Lower lobe of right lung (tissue), 2 donors: ENCODE measurements at regions not wholly inside any gene's neighbourhood (a gene's known extent, or its start where the extent isn't known, plus 50 kb on each side); places are given as distances from the start of the nearest gene placed in this dataset.

Source experiments
- ATAC-seq, 2 donors: fragments of 200-7000 bp; cut with Tn5 transposase; one replicate each; pipeline ENCODE4 v1.9.1; 2020 to 2022; ENCODE audit warnings: mild to moderate bottlenecking in 2 of 2, moderate library complexity in 2 of 2
- DNase-seq: peaks from one replicate; pipeline ENCODE4 v3.0.0-alpha.2; 2020
- H3K27ac ChIP-seq: fragments of 200-600 bp; one replicate; pipeline ENCODE4 v1.8.0; 2022
- H3K27me3 ChIP-seq: fragments of 200-600 bp; one replicate; pipeline ENCODE4 v1.8.0; 2022; ENCODE audit warnings: low read depth
- H3K36me3 ChIP-seq: fragments of 200-600 bp; one replicate; pipeline ENCODE4 v1.8.0; 2022; ENCODE audit warnings: mild to moderate bottlenecking
- H3K4me1 ChIP-seq: fragments of 200-600 bp; one replicate; pipeline ENCODE4 v1.8.0; 2022
- H3K4me3 ChIP-seq: fragments of 200-600 bp; one replicate; pipeline ENCODE4 v1.8.0; 2022; ENCODE audit warnings: mild to moderate bottlenecking
- H3K9me3 ChIP-seq: fragments of 200-600 bp; one replicate; pipeline ENCODE4 v1.8.0; 2022
- intact Hi-C: fragments of 100-400 bp; cut with DNase I; formaldehyde crosslinking; loops from one replicate; pipeline ENCODE4 v1.11.0; 2022
- TF ChIP-seq, protein P1 (sequence below): fragments of 200-600 bp; IDR thresholded peaks from one replicate; pipeline ENCODE4 v1.8.0; 2022; ENCODE audit warnings: antibody characterized with exemption, mild to moderate bottlenecking
- donor health status: DM: no; HTN: yes; CAD: no; lungs with severe emphysema.

DNA sequence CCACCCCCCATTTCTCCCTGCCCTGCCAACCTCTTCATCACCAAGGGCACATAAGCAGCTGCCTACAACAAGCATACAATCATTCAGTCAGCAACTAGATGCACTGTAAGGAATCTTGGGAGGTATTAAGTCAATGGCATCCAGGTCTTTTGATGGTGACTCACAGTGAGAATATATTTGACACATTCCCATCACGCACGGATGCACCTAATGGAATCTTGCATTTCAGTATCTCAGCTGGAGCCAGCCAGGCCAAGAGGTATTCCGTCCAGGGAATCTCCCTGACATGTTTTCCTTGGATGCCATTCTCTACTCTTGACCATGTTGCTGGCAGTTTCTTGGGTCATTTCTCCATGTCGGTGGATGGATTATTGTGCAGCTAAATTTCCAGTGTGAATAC lies 73.9 kb upstream of the CAPRIN2 start:
- no peaks in the 10 kb centered on the region for H3K9me3 ChIP-seq
- TF ChIP-seq, protein P1, sequence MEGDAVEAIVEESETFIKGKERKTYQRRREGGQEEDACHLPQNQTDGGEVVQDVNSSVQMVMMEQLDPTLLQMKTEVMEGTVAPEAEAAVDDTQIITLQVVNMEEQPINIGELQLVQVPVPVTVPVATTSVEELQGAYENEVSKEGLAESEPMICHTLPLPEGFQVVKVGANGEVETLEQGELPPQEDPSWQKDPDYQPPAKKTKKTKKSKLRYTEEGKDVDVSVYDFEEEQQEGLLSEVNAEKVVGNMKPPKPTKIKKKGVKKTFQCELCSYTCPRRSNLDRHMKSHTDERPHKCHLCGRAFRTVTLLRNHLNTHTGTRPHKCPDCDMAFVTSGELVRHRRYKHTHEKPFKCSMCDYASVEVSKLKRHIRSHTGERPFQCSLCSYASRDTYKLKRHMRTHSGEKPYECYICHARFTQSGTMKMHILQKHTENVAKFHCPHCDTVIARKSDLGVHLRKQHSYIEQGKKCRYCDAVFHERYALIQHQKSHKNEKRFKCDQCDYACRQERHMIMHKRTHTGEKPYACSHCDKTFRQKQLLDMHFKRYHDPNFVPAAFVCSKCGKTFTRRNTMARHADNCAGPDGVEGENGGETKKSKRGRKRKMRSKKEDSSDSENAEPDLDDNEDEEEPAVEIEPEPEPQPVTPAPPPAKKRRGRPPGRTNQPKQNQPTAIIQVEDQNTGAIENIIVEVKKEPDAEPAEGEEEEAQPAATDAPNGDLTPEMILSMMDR: no peak
- no peaks in the 10 kb centered on the region for H3K4me1 ChIP-seq
- DNase-seq (no peak), ATAC-seq (no peak)
- H3K27ac ChIP-seq: no peak overlapping the region
- no peak overlapping the region for H3K4me3 ChIP-seq
- no peaks in the 10 kb centered on the region for H3K36me3 ChIP-seq
- intact Hi-C loops: no loop called here
- peaks cover 5% of the 10 kb centered on the region for H3K27me3 ChIP-seq

DNA sequence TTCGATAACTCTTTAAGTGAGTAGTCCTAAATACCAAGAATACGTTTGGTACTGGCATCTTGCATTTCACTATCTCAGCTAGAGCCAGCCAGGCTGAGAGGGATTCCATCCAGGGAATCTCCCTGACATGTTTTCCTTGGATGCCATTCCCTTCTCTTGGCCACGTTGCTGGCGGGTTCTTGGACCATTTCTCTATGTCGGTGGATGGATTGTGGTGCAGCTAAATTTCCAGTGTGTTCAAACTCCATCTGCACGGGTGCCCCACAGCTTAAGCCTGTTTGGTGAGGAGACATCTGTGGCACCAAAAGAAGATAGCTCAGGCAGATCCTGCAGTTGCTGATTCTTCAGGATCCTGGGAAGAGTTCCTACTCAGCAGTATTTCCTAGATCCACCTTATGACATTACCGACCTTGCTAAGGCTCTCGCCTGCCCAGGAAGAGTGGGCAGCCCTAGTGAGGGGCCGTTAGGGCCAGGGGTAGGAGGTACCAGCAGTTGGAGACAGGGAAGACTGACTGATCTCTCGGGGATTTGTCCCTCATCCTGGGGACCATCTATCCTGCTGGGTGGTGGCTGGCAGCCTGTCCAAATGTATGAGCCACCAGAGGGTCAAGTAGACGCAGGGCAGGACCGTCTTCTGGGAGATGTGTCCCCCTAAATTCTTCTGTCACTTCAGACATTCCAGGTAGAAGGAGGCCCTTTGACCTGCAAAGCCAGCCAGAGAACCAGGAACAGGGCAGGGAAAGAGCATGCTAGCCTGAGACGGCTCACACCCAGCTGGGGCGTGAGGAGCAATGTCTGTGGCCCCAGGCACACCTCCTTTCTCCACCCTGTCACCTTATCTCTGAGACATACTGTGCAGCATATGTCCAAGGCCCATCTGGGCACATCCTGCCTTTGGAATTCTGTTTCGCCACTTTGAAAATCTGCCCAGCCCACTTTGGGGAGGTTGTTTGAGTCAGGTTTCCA lies 72.6 kb upstream of the CAPRIN2 start:
- no peak overlapping the region for H3K4me3 ChIP-seq
- H3K27ac ChIP-seq: no peak overlapping the region
- TF ChIP-seq, protein P1: no peak
- peaks cover 9% of the 10 kb centered on the region for H3K4me1 ChIP-seq
- no peaks in the 10 kb centered on the region for H3K9me3 ChIP-seq
- ATAC-seq (no peak), DNase-seq (no peak)
- H3K27me3 ChIP-seq: peaks cover 5% of the 10 kb centered on the region
- intact Hi-C loops: no loop called here
- no peaks in the 10 kb centered on the region for H3K36me3 ChIP-seq

DNA sequence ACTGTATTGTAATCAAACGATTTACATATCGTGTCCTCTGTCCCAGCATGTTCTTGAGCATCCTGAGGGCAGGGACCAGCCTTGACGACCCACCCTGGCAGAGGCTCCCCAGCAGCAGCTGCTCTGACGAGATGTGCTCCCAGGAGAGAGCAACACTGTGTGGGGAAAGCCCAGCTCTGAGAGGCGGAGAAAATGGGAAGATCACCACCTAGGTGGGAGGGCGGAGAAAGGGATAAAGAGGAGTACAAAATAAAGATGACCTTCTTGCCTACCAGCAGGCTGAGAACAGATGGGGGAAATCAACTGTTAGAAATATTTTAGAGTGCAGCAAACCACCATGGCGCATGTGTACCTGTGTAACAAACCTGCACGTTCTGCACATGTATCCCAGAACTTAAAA lies 71.5 kb upstream of the CAPRIN2 start:
- no peak for DNase-seq
- no peak for ATAC-seq
- H3K9me3 ChIP-seq: no peaks in the 10 kb centered on the region
- intact Hi-C loops: no loop called here
- peaks cover 5% of the 10 kb centered on the region for H3K27me3 ChIP-seq
- TF ChIP-seq, protein P1: no peak
- H3K36me3 ChIP-seq: no peaks in the 10 kb centered on the region
- H3K4me3 ChIP-seq: no peak overlapping the region
- no peak overlapping the region for H3K27ac ChIP-seq
- H3K4me1 ChIP-seq: peaks cover 9% of the 10 kb centered on the region

DNA sequence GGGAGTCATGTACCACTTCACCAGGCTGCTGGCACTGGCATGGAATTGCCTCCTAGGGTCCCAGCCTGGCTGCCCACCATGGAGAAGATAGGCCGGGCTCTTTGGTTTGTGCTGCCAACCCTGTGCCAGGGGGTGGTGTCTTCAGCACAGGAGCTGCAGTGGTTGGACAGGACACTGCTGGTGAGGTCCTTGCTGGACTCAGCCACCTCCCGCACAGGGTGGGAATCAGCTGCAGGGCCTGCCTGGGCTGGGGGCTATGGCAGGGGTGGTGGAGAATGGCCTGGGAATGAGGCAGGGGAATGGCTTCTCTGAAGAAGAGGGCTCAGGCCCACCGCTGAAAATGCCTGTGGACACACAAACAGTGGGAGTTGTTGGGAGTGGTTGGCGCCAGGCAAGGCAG lies 70.6 kb upstream of the CAPRIN2 start:
- no peak for ATAC-seq

DNA sequence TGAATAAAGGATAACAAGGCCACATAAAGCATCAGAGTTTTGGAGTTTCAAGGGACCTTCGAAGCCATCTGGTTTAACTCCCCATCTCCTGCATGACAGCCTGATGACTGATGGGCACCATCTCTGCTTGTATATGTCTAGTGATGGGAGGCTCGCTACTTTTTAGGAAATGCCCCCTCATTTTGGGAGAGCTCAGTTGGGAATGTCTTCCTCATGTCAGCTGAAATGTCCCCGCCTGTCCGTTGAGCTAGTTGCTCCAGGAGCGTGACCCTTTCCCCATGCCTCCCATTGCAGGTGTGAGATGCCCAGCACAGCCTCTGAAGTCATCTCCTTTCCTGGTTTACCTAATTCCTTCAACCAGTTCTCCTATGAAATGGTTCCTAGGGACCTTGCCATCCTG lies 69.6 kb upstream of the CAPRIN2 start:
- intact Hi-C loops: no loop called here
- TF ChIP-seq, protein P1: no peak
- ATAC-seq (no peak), DNase-seq (no peak)
- Histone ChIP-seq H3K4me1 (peaks cover 9% of the 10 kb centered on the region), H3K27me3 (peaks cover 5% of the 10 kb centered on the region), H3K36me3 (no peaks in the 10 kb centered on the region), H3K9me3 (no peaks in the 10 kb centered on the region), H3K4me3 (no peak overlapping the region), H3K27ac (no peak overlapping the region)

More for the DNA sequence above, 70.6 kb upstream of the CAPRIN2 start:
- Histone ChIP-seq H3K27ac (no peak overlapping the region), H3K36me3 (no peaks in the 10 kb centered on the region), H3K9me3 (no peaks in the 10 kb centered on the region), H3K4me1 (peaks cover 9% of the 10 kb centered on the region), H3K4me3 (no peak overlapping the region), H3K27me3 (peaks cover 5% of the 10 kb centered on the region)
- TF ChIP-seq, protein P1: no peak
- intact Hi-C loops: no loop called here
- no peak for DNase-seq
